A549 (cell line): ENCODE measurements at regions not wholly inside any gene's neighbourhood (a gene's known extent, or its start where the extent isn't known, plus 50 kb on each side); places are given as distances from the start of the nearest gene placed in this dataset.
A peak's percentile ranks its signal among the peaks of the same experiment; 100 is the strongest.

Source experiments
- ATAC-seq, 2 experiments: fragments of 200-7000 bp in 1 of 2; fragments of >200 bp in 1 of 2; cut with Nextera tagmentation in 1 of 2; cut with Tn5 transposase in 1 of 2; 3 replicates each; pipeline versions ENCODE4 v1.8.0 to v1.9.1; 2018 to 2020; ENCODE audit warnings: mild to moderate bottlenecking in 1 of 2, moderate library complexity in 1 of 2
- CTCF ChIA-PET: fragments of 300-600 bp; sonication (Branson Sonifier 250); formaldehyde crosslinking; extraction: SDS; loops from one replicate; lab custom pipeline; 2021; ENCODE audit warnings: antibody characterized with exemption, inconsistent platforms; lab: Yijun Ruan, JAX
- POLR2A ChIA-PET: fragments of 350-600 bp; formaldehyde crosslinking; extraction: SDS; loops from one replicate; lab custom pipeline; 2021; ENCODE audit warnings: antibody characterized with exemption, inconsistent platforms; lab: Yijun Ruan, JAX
- DNase-seq, 2 experiments: peaks; one replicate each; pipeline versions ENCODE4 v3.0.0 to v3.0.0-alpha.2; 2011 to 2016; ENCODE audit warnings: low read depth in 1 of 2, low spot score in 1 of 2
- FAIRE-seq: peaks from 2 replicates; lab custom pipeline; 2011; peaks lifted over from hg19 to GRCh38; lab: Jason Lieb, UNC
- H3K27ac ChIP-seq, 2 experiments: fragments of >200 bp; sonication (Bioruptor Twin); formaldehyde crosslinking; 3 replicates each; pipeline ENCODE4 v1.5.1; 2016 to 2017
- H3K4me1 ChIP-seq: fragments of >200 bp; sonication (Bioruptor Twin); formaldehyde crosslinking; 3 replicates; pipeline ENCODE4 v1.6.1; 2016
- H3K4me2 ChIP-seq: fragments of >200 bp; sonication (Bioruptor Twin); formaldehyde crosslinking; 3 replicates; pipeline ENCODE4 v1.6.1; 2016
- H3K4me3 ChIP-seq: fragments of >200 bp; sonication (Bioruptor Twin); formaldehyde crosslinking; 3 replicates; pipeline ENCODE4 v1.5.1; 2016
- H3K9me3 ChIP-seq: fragments of >200 bp; sonication (Bioruptor Twin); formaldehyde crosslinking; 3 replicates; pipeline ENCODE4 v1.6.1; 2016
- ATOH8 ChIP-seq: fragments of 250-450 bp; sonication (Bioruptor Pico); IDR thresholded peaks from 2 replicates; pipeline ENCODE4 v1.5.0; 2020; ENCODE audit warnings: low read depth, mild to moderate bottlenecking, moderate library complexity
- BHLHE40 ChIP-seq: IDR thresholded peaks from 2 replicates; pipeline ENCODE4 v1.6.1; 2012; ENCODE audit warnings: low read depth, low read length, inconsistent platforms
- CBX2 ChIP-seq: fragments of 200-600 bp; sonication (generic); IDR thresholded peaks from 2 replicates; pipeline ENCODE4 v1.6.1; 2016; ENCODE audit warnings: low read depth, mild to moderate bottlenecking, borderline replicate concordance
- CBX8 ChIP-seq: fragments of 200-600 bp; sonication (generic); IDR thresholded peaks from 2 replicates; pipeline ENCODE4 v1.6.1; 2016
- CEBPB ChIP-seq, 2 experiments: fragments of >200 bp in 1 of 2; sonication (Bioruptor Twin) in 1 of 2; formaldehyde crosslinking in 1 of 2; IDR thresholded peaks; 2 replicates each; pipeline ENCODE4 v1.6.1; 2012 to 2016
- CHD4 ChIP-seq: fragments of 200-600 bp; sonication (generic); IDR thresholded peaks from 2 replicates; pipeline ENCODE4 v1.6.1; 2016; ENCODE audit warnings: antibody characterized with exemption, mild to moderate bottlenecking, borderline replicate concordance
- CTCF ChIP-seq: fragments of >200 bp; sonication (Bioruptor Twin); formaldehyde crosslinking; IDR thresholded peaks from 3 replicates; pipeline ENCODE4 v1.5.1; 2016
- EP300 ChIP-seq, 2 experiments: fragments of >200 bp; sonication (Bioruptor Twin); formaldehyde crosslinking; IDR thresholded peaks; 2 replicates in 1 of 2; 3 replicates in 1 of 2; pipeline ENCODE4 v1.6.1; 2016 to 2017
- FOSB ChIP-seq: fragments of 250-450 bp; sonication (Bioruptor Pico); IDR thresholded peaks from 2 replicates; pipeline ENCODE4 v1.5.0; 2020; ENCODE audit warnings: mild to moderate bottlenecking, moderate library complexity
- GATA3 ChIP-seq: IDR thresholded peaks from 2 replicates; pipeline ENCODE4 v1.6.1; 2012; ENCODE audit warnings: borderline replicate concordance
- HOXB13 ChIP-seq: fragments of 250-450 bp; sonication (Bioruptor Pico); IDR thresholded peaks from 2 replicates; pipeline ENCODE4 v1.5.0; 2020; ENCODE audit warnings: low read depth, mild to moderate bottlenecking, moderate library complexity
- JUN ChIP-seq, 2 experiments: fragments of >200 bp; sonication (Bioruptor Twin); formaldehyde crosslinking; IDR thresholded peaks; 2 replicates in 1 of 2; 3 replicates in 1 of 2; pipeline ENCODE4 v1.6.1; 2016 to 2017
- KDM1A ChIP-seq: fragments of 200-600 bp; sonication (generic); IDR thresholded peaks from 2 replicates; pipeline ENCODE4 v1.6.1; 2016; ENCODE audit warnings: low read depth, mild to moderate bottlenecking
- MYC ChIP-seq: IDR thresholded peaks from 2 replicates; pipeline ENCODE4 v1.6.1; 2012; ENCODE audit warnings: mild to moderate bottlenecking, inconsistent platforms, low read length, improper control_type of control experiment, borderline replicate concordance
- NPAS2 ChIP-seq: fragments of 250-450 bp; sonication (Bioruptor Pico); IDR thresholded peaks from 2 replicates; pipeline ENCODE4 v1.8.0; 2022; ENCODE audit warnings: mild to moderate bottlenecking, moderate library complexity, borderline replicate concordance
- PBX3 ChIP-seq: IDR thresholded peaks from 2 replicates; pipeline ENCODE4 v1.6.1; 2012
- PHF8 ChIP-seq: fragments of 200-600 bp; sonication (generic); IDR thresholded peaks from 2 replicates; pipeline ENCODE4 v1.6.1; 2016; ENCODE audit warnings: low read depth, mild to moderate bottlenecking, antibody characterized with exemption, moderate library complexity, borderline replicate concordance
- POLR2AphosphoS2 ChIP-seq: conservative IDR thresholded peaks from 2 replicates; pipeline ENCODE4 v1.6.1; 2012; ENCODE audit warnings: low read length, improper control_type of control experiment, inconsistent platforms
- REST ChIP-seq: fragments of 200-600 bp; sonication (generic); IDR thresholded peaks from 2 replicates; pipeline ENCODE4 v1.6.1; 2016; ENCODE audit warnings: antibody characterized with exemption, mild to moderate bottlenecking, moderate library complexity
- SMC3 ChIP-seq: fragments of >200 bp; sonication (Bioruptor Twin); formaldehyde crosslinking; IDR thresholded peaks from 3 replicates; pipeline ENCODE4 v1.6.1; 2018; ENCODE audit warnings: inconsistent platforms
- SREBF2 ChIP-seq: fragments of 450-650 bp; IDR thresholded peaks from 2 replicates; pipeline ENCODE4 v1.6.1; 2014; ENCODE audit warnings: mild to moderate bottlenecking, moderate library complexity
- TFCP2L1 ChIP-seq: fragments of 250-450 bp; sonication (Bioruptor Pico); IDR thresholded peaks from 2 replicates; pipeline ENCODE4 v1.5.0; 2021; ENCODE audit warnings: mild to moderate bottlenecking
- TP53 ChIP-seq: fragments of 250-450 bp; sonication (Bioruptor Pico); IDR thresholded peaks from 2 replicates; pipeline ENCODE4 v1.5.0; 2021; ENCODE audit warnings: mild to moderate bottlenecking, moderate library complexity
- ZC3H11A ChIP-seq: fragments of 450-650 bp; IDR thresholded peaks from 2 replicates; pipeline ENCODE4 v1.6.1; 2014; ENCODE audit warnings: antibody characterized with exemption, mild to moderate bottlenecking
- ZFP36 ChIP-seq: fragments of 450-650 bp; IDR thresholded peaks from 2 replicates; pipeline ENCODE4 v1.6.1; 2014; ENCODE audit warnings: borderline replicate concordance; ENCODE audit not compliant: partially characterized antibody
- ZNF302 ChIP-seq: fragments of 250-450 bp; sonication (Bioruptor Pico); IDR thresholded peaks from 2 replicates; pipeline ENCODE4 v1.9.0; 2021; ENCODE audit warnings: inconsistent platforms, mild to moderate bottlenecking, moderate library complexity
- WGBS: methylation state at CpG from one replicate; pipeline ENCODE4 v1.1.6; 2017; ENCODE audit errors: missing lambda C conversion rate; 5-methylcytosine and 5-hydroxymethylcytosine counted together

- peaks cover 14% of the 10 kb centered on the region; the same call in 2 of the 3 replicates for H3K9me3 ChIP-seq
- CTCF ChIA-PET, result no interaction called here
- H3K4me2 ChIP-seq, result no peak overlapping the region
- H3K4me3 ChIP-seq, result no peak overlapping the region
- no peaks in the 10 kb centered on the region for H3K4me1 ChIP-seq
- TF ChIP-seq ZFP36 (peak; percentile 95), ZC3H11A (no peak)
- POLR2A ChIA-PET, result no interaction called here
- FAIRE-seq, result no peak
- 18% methylated on average over 1 of the region's 1 CpG for WGBS
- no peak overlapping the region for H3K27ac ChIP-seq
- DNase-seq, result no peak
- ATAC-seq, result no peak
Measured at GRCh38 chr6:146965110-146965689, 239.0 kb upstream of the STXBP5 start.

- FAIRE-seq (no peak), ATAC-seq (no peak), DNase-seq (peak in 1 of 2 experiments; percentile 4)
- WGBS, result 47% methylated on average over 4 of the region's 4 CpGs
- no peaks in the 10 kb centered on the region for H3K4me1 ChIP-seq
- no peak overlapping the region for H3K27ac ChIP-seq
- POLR2A ChIA-PET, result interaction anchor here (0.5 kb wide), 1 partner anchor 11 kb away, joined by 3 read pairs; no protein-coding TSS in a partner anchor
- TF ChIP-seq MYC, result no peak
- no peak for TF ChIP-seq HOXB13 (CRISPR knock-in tag)
- no peak for TF ChIP-seq CEBPB (IDR thresholded peaks at IDR 0.05)
- TF ChIP-seq ZNF302 (CRISPR knock-in tag), result no peak
- no peak for TF ChIP-seq KDM1A
- TF ChIP-seq TFCP2L1 (CRISPR knock-in tag), result no peak
- no peak for TF ChIP-seq ATOH8 (CRISPR knock-in tag)
- no peak for TF ChIP-seq EP300 (IDR thresholded peaks at IDR 0.05)
- no peak for TF ChIP-seq SMC3
- no peak for TF ChIP-seq FOSB (CRISPR knock-in tag)
- TF ChIP-seq ZFP36, result no peak
- TF ChIP-seq CHD4, result no peak
- TF ChIP-seq PHF8, result no peak
- no peak for TF ChIP-seq CTCF
- H3K4me3 ChIP-seq, result no peak overlapping the region
- no peak overlapping the region for H3K4me2 ChIP-seq
- H3K9me3 ChIP-seq, result peaks cover 14% of the 10 kb centered on the region; the same call in 2 of the 3 replicates
- CTCF ChIA-PET, result no interaction called here
Measured at GRCh38 chr6:146968041-146968760, 236.0 kb upstream of the STXBP5 start.

GRCh38 chr6:146972546-146972945 lies 231.7 kb upstream of the STXBP5 start:
- ATAC-seq, result no peak
- WGBS, result 70% methylated on average over 6 of the region's 6 CpGs

More at GRCh38 chr6:146972546-146972945, 231.7 kb upstream of the STXBP5 start:
- Histone ChIP-seq H3K27ac (no peak overlapping the region), H3K4me2 (no peak overlapping the region), H3K4me1 (no peaks in the 10 kb centered on the region), H3K4me3 (no peak overlapping the region), H3K9me3 (no peaks in the 10 kb centered on the region)
- CTCF ChIA-PET, result no interaction called here
- POLR2A ChIA-PET, result no interaction called here
- FAIRE-seq (no peak), DNase-seq (no peak)
- TF ChIP-seq PHF8 (no peak), PBX3 (no peak), CBX2 (no peak), SREBF2 (no peak), JUN (IDR thresholded peaks at IDR 0.05) (no peak), TP53 (no peak), GATA3 (no peak), BHLHE40 (no peak), REST (no peak), CBX8 (no peak), POLR2AphosphoS2 (no peak), SMC3 (no peak), NPAS2 (CRISPR knock-in tag) (no peak)
